IMR-90 (cell line): ENCODE measurements at regions not wholly inside any gene's neighbourhood (a gene's known extent, or its start where the extent isn't known, plus 50 kb on each side); places are given as distances from the start of the nearest gene placed in this dataset.

Experiments used
- ATAC-seq: fragments of 200-7000 bp; cut with Tn5 transposase; 2 replicates; pipeline ENCODE4 v1.9.1; 2020; ENCODE audit warnings: low read depth, mild to moderate bottlenecking, moderate library complexity
- BruUV-seq: library from RNA; stranded (reverse); fragments of 400-500 nt; replicated peaks from 2 replicates; lab custom pipeline; 2021; lab: Mats Ljungman, UMichigan
- CTCF ChIA-PET: fragments of 300-600 bp; formaldehyde crosslinking; extraction: SDS; loops from one replicate; lab custom pipeline; 2021; ENCODE audit warnings: antibody characterized with exemption; lab: Yijun Ruan, JAX
- POLR2A ChIA-PET: fragments of 300-600 bp; sonication (Branson Sonifier 250); formaldehyde crosslinking; loops from one replicate; lab custom pipeline; 2022; ENCODE audit warnings: antibody characterized with exemption; ENCODE audit not compliant: unreplicated experiment; lab: Charles Lee
- DNase-seq: peaks from one replicate; pipeline ENCODE4 v3.0.0; 2013
- H2AFZ ChIP-seq: replicated peaks from 2 replicates; pipeline ENCODE3; 2013; ENCODE audit warnings: low read length, mild to moderate bottlenecking; ENCODE audit not compliant: poor library complexity
- H2AK5ac ChIP-seq: 2 replicates; pipeline ENCODE4 v1.6.1; 2013; ENCODE audit warnings: low read depth, low read length, inconsistent platforms
- H2AK9ac ChIP-seq: replicated peaks from 2 replicates; pipeline ENCODE3; 2013; ENCODE audit warnings: mild to moderate bottlenecking, low read depth, low read length, moderate library complexity; ENCODE audit not compliant: poor library complexity
- H2BK120ac ChIP-seq: 2 replicates; pipeline ENCODE4 v1.6.1; 2013; ENCODE audit warnings: low read depth, low read length, inconsistent platforms
- H2BK15ac ChIP-seq: 3 replicates; pipeline ENCODE4 v1.6.1; 2013; ENCODE audit warnings: low read depth, low read length, inconsistent platforms
- H2BK20ac ChIP-seq: 2 replicates; pipeline ENCODE4 v1.6.1; 2013; ENCODE audit warnings: low read depth, mild to moderate bottlenecking, inconsistent platforms, low read length, moderate library complexity
- H2BK5ac ChIP-seq: 2 replicates; pipeline ENCODE4 v1.6.1; 2013; ENCODE audit warnings: mild to moderate bottlenecking, low read depth, low read length, inconsistent platforms; ENCODE audit not compliant: poor library complexity, severe bottlenecking
- H3K14ac ChIP-seq: replicated peaks from 2 replicates; pipeline ENCODE4 v1.6.1; 2013; ENCODE audit warnings: low read depth, low read length, inconsistent platforms
- H3K18ac ChIP-seq: 2 replicates; pipeline ENCODE4 v1.6.1; 2013; ENCODE audit warnings: low read depth, low read length, control low read depth
- H3K23ac ChIP-seq: 2 replicates; pipeline ENCODE4 v1.6.1; 2013; ENCODE audit warnings: low read depth, low read length, inconsistent platforms
- H3K27ac ChIP-seq: 2 replicates; pipeline ENCODE4 v1.5.1; 2013; ENCODE audit warnings: mild to moderate bottlenecking, control low read depth, low read length; ENCODE audit not compliant: insufficient read depth
- H3K27me3 ChIP-seq: 2 replicates; pipeline ENCODE4 v1.6.1; 2013; ENCODE audit warnings: low read length; ENCODE audit not compliant: control insufficient read depth, insufficient read depth
- H3K36me3 ChIP-seq: 2 replicates; pipeline ENCODE4 v1.6.1; 2013; ENCODE audit warnings: low read length, mixed read lengths; ENCODE audit not compliant: control insufficient read depth, insufficient read depth
- H3K4ac ChIP-seq: 2 replicates; pipeline ENCODE4 v1.6.1; 2013; ENCODE audit warnings: low read depth, low read length, inconsistent platforms
- H3K4me1 ChIP-seq: 2 replicates; pipeline ENCODE4 v1.6.1; 2013; ENCODE audit warnings: low read length, mixed read lengths; ENCODE audit not compliant: control insufficient read depth, insufficient read depth
- H3K4me2 ChIP-seq: 2 replicates; pipeline ENCODE4 v1.6.1; 2013; ENCODE audit warnings: low read depth, mild to moderate bottlenecking, control low read depth, low read length, moderate library complexity
- H3K4me3 ChIP-seq: 2 replicates; pipeline ENCODE4 v1.5.1; 2013; ENCODE audit warnings: low read depth, mild to moderate bottlenecking, control low read depth, low read length, moderate library complexity; ENCODE audit not compliant: insufficient read depth
- H3K56ac ChIP-seq: 2 replicates; pipeline ENCODE4 v1.6.1; 2013; ENCODE audit warnings: low read length, inconsistent platforms; ENCODE audit not compliant: insufficient read depth; ENCODE audit errors: extremely low read depth
- H3K79me1 ChIP-seq, 2 experiments: 2 replicates each; pipeline ENCODE4 v1.6.1; 2013; ENCODE audit warnings: low read length in 2 of 2, inconsistent platforms in 1 of 2, low read depth in 1 of 2
- H3K9ac ChIP-seq: 2 replicates; pipeline ENCODE4 v1.6.1; 2013; ENCODE audit warnings: low read depth, low read length, control low read depth
- H3K9me1 ChIP-seq: 2 replicates; pipeline ENCODE4 v1.6.1; 2013; ENCODE audit warnings: low read length, inconsistent platforms; ENCODE audit not compliant: insufficient read depth
- H3K9me3 ChIP-seq: 2 replicates; pipeline ENCODE4 v1.6.1; 2013; ENCODE audit warnings: low read length; ENCODE audit not compliant: control insufficient read depth, insufficient read depth
- H4K20me1 ChIP-seq: 2 replicates; pipeline ENCODE4 v1.6.1; 2013; ENCODE audit warnings: low read length, inconsistent platforms; ENCODE audit not compliant: insufficient read depth
- H4K5ac ChIP-seq: 2 replicates; pipeline ENCODE4 v1.6.1; 2013; ENCODE audit warnings: mild to moderate bottlenecking, low read depth, low read length, control low read depth
- H4K8ac ChIP-seq, 2 experiments: 2 replicates each; pipeline ENCODE4 v1.6.1; 2013; ENCODE audit warnings: low read depth in 2 of 2, low read length in 2 of 2, control low read depth in 1 of 2, inconsistent platforms in 1 of 2
- H4K91ac ChIP-seq: 2 replicates; pipeline ENCODE4 v1.6.1; 2013; ENCODE audit warnings: low read depth, low read length, inconsistent platforms; ENCODE audit not compliant: insufficient read depth
- CEBPB ChIP-seq: IDR thresholded peaks from 2 replicates; pipeline ENCODE4 v1.6.1; 2012; ENCODE audit warnings: low read depth, low read length, improper control_type of control experiment
- CHD1 ChIP-seq: IDR thresholded peaks from 2 replicates; pipeline ENCODE4 v1.6.1; 2012; ENCODE audit warnings: low read depth, low read length, improper control_type of control experiment
- FOS ChIP-seq: fragments of 150-350 bp; IDR thresholded peaks from 2 replicates; pipeline ENCODE4 v1.6.1; 2016; ENCODE audit warnings: low read depth, low read length
- MAFK ChIP-seq: IDR thresholded peaks from 2 replicates; pipeline ENCODE4 v1.6.1; 2012; ENCODE audit warnings: low read depth, low read length, improper control_type of control experiment
- MAZ ChIP-seq: IDR thresholded peaks from 2 replicates; pipeline ENCODE4 v1.6.1; 2012; ENCODE audit warnings: low read depth, mild to moderate bottlenecking, low read length, improper control_type of control experiment, moderate library complexity, borderline replicate concordance
- NFE2L2 ChIP-seq: fragments of 150-350 bp; IDR thresholded peaks from 2 replicates; pipeline ENCODE4 v1.6.1; 2016; ENCODE audit warnings: low read depth, mild to moderate bottlenecking, low read length
- POLR2A ChIP-seq: IDR thresholded peaks from 2 replicates; pipeline ENCODE4 v1.6.1; 2012; ENCODE audit warnings: mild to moderate bottlenecking, low read depth, low read length
- RAD21 ChIP-seq: IDR thresholded peaks from 2 replicates; pipeline ENCODE4 v1.6.1; 2012; ENCODE audit warnings: low read length, improper control_type of control experiment
- RCOR1 ChIP-seq: IDR thresholded peaks from 2 replicates; pipeline ENCODE4 v1.6.1; 2012; ENCODE audit warnings: mild to moderate bottlenecking, low read length, improper control_type of control experiment; ENCODE audit not compliant: insufficient replicate concordance
- RFX5 ChIP-seq: IDR thresholded peaks from 2 replicates; pipeline ENCODE4 v1.8.0; 2012; ENCODE audit warnings: low read depth, mild to moderate bottlenecking, low read length, moderate library complexity
- SMC3 ChIP-seq: fragments of 150-350 bp; IDR thresholded peaks from 2 replicates; pipeline ENCODE4 v1.6.1; 2016; ENCODE audit warnings: low read depth, mild to moderate bottlenecking, antibody characterized with exemption, low read length, moderate library complexity
- WGBS, 2 experiments: methylation state at CpG; one replicate each; pipeline versions ENCODE4 v1.1.5 to v1.1.7; 2013; ENCODE audit warnings: missing lambda C conversion rate in 2 of 2; ENCODE audit not compliant: insufficient read length in 1 of 2; ENCODE audit errors: extremely low coverage in 2 of 2; 5-methylcytosine and 5-hydroxymethylcytosine counted together
- dilution Hi-C: fragments of 300-500 bp; cut with HindIII; formaldehyde crosslinking; loops from one replicate; pipeline ENCODE4 v1.14.3; 2018; ENCODE audit warnings: low sequenced_read_pairs; ENCODE audit not compliant: unreplicated experiment
- in situ Hi-C: fragments of 300-500 bp; cut with MboI; formaldehyde crosslinking; loops from 3 replicates; pipeline ENCODE4 v1.14.3; 2019; ENCODE audit warnings: low sequenced_read_pairs, inconsistent platforms, mixed read lengths
- intact Hi-C: fragments of 100-400 bp; cut with micrococcal nuclease; formaldehyde crosslinking; loops from 2 replicates; pipeline ENCODE4 v1.10.0; 2022
- TF ChIP-seq, protein P1 (sequence below): fragments of 150-350 bp; IDR thresholded peaks from 2 replicates; pipeline ENCODE4 v1.6.1; 2017; ENCODE audit warnings: mild to moderate bottlenecking, antibody characterized with exemption, low read length, low read depth
- TF ChIP-seq, protein P2 (sequence below): conservative IDR thresholded peaks from 2 replicates; pipeline ENCODE4 v1.5.1; 2012; ENCODE audit warnings: mild to moderate bottlenecking, low read depth, low read length, improper control_type of control experiment

DNA sequence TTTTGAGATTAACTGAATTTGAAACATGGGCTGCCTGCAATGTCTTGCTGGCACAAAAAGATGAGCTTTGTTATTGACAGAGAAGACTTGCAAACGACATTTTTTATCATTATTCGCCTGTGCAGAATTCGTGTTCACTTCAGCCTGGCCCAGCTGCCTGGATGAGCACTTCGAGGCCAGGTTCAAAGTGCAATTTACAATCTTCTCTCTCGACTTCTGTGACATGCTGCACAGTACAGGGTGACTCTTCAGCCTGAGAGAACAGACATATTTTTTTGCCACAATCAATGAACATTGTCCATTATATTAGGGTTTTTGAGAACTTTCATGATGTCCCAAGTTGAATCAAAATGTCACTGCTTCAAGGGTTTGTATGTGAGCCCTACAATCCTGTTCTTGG, 616.5 kb downstream of the SMARCA1 start:
- no peak for TF ChIP-seq POLR2A
- TF ChIP-seq, protein P1, sequence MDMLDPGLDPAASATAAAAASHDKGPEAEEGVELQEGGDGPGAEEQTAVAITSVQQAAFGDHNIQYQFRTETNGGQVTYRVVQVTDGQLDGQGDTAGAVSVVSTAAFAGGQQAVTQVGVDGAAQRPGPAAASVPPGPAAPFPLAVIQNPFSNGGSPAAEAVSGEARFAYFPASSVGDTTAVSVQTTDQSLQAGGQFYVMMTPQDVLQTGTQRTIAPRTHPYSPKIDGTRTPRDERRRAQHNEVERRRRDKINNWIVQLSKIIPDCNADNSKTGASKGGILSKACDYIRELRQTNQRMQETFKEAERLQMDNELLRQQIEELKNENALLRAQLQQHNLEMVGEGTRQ, result no peak
- TF ChIP-seq NFE2L2, result no peak
- TF ChIP-seq CEBPB, result no peak
- TF ChIP-seq SMC3, result no peak
- TF ChIP-seq FOS, result no peak
- TF ChIP-seq RAD21, result no peak
- TF ChIP-seq, protein P2, sequence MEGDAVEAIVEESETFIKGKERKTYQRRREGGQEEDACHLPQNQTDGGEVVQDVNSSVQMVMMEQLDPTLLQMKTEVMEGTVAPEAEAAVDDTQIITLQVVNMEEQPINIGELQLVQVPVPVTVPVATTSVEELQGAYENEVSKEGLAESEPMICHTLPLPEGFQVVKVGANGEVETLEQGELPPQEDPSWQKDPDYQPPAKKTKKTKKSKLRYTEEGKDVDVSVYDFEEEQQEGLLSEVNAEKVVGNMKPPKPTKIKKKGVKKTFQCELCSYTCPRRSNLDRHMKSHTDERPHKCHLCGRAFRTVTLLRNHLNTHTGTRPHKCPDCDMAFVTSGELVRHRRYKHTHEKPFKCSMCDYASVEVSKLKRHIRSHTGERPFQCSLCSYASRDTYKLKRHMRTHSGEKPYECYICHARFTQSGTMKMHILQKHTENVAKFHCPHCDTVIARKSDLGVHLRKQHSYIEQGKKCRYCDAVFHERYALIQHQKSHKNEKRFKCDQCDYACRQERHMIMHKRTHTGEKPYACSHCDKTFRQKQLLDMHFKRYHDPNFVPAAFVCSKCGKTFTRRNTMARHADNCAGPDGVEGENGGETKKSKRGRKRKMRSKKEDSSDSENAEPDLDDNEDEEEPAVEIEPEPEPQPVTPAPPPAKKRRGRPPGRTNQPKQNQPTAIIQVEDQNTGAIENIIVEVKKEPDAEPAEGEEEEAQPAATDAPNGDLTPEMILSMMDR, result no peak
- TF ChIP-seq RFX5, result no peak
- TF ChIP-seq RCOR1, result no peak
- TF ChIP-seq MAZ, result no peak
- no peak for TF ChIP-seq MAFK
- no peak for TF ChIP-seq CHD1
- Histone ChIP-seq H3K4me3 (no peak overlapping the region), H2BK15ac (no peak overlapping the region), H3K56ac (no peak overlapping the region), H3K18ac (no peak overlapping the region), H3K14ac (no peak overlapping the region), H2AFZ (no peak overlapping the region), H3K79me1 (no peaks in the 10 kb centered on the region), H3K27me3 (no peaks in the 10 kb centered on the region), H3K9me3 (peaks cover 2% of the 10 kb centered on the region; the same call in 1 of the 2 replicates), H4K8ac (no peak overlapping the region), H2BK20ac (no peak overlapping the region), H4K20me1 (no peaks in the 10 kb centered on the region), H2BK5ac (no peak overlapping the region), H2BK120ac (no peak overlapping the region), H2AK9ac (no peak overlapping the region), H3K4ac (no peak overlapping the region), H4K5ac (no peak overlapping the region), H3K9ac (no peak overlapping the region), H2AK5ac (no peak overlapping the region), H3K9me1 (no peaks in the 10 kb centered on the region), H3K4me1 (no peaks in the 10 kb centered on the region), H3K23ac (no peak overlapping the region), H4K91ac (no peak overlapping the region), H3K27ac (no peak overlapping the region), H3K4me2 (no peak overlapping the region), H3K36me3 (no peaks in the 10 kb centered on the region)
- ChIA-PET POLR2A (no interaction called here), CTCF (no interaction called here)
- dilution Hi-C loops (no loop called here), intact Hi-C loops (no loop called here), in situ Hi-C loops (no loop called here)
- no TSS peak for BruUV-seq
- ATAC-seq (no peak), DNase-seq (no peak)
- 20% methylated on average over 1 of the region's 5 CpGs; no CpG with 5 or more reads in 1 of the 2 experiments for WGBS, 2 experiments
